Activated naive CD8-positive, alpha-beta T cell treated with anti-CD3 and anti-CD28 coated beads for 36 hours (primary cell): ENCODE measurements at regions not wholly inside any gene's neighbourhood (a gene's known extent, or its start where the extent isn't known, plus 50 kb on each side); places are given as distances from the start of the nearest gene placed in this dataset.
"Not testable (repeated sequence)": the region's sequence is repeated elsewhere in the genome, so short reads cannot be mapped to it uniquely, and the experiment has no call there.

ENCODE experiments used
- DNase-seq: peaks from one replicate; pipeline ENCODE4 v3.0.0; 2021
- H3K27ac Mint-ChIP-seq: one replicate; pipeline ENCODE4 v1.8.0; 2022; ENCODE audit warnings: mild to moderate bottlenecking, moderate library complexity, mixed read lengths
- H3K27me3 Mint-ChIP-seq: one replicate; pipeline ENCODE4 v1.8.0; 2022; ENCODE audit warnings: mild to moderate bottlenecking, mixed read lengths
- H3K36me3 Mint-ChIP-seq: one replicate; pipeline ENCODE4 v1.8.0; 2021; ENCODE audit warnings: mild to moderate bottlenecking, mixed read lengths
- H3K4me1 Mint-ChIP-seq: one replicate; pipeline ENCODE4 v1.8.0; 2021; ENCODE audit warnings: mixed read lengths
- H3K4me3 Mint-ChIP-seq: one replicate; pipeline ENCODE4 v1.8.0; 2022; ENCODE audit warnings: mild to moderate bottlenecking, moderate library complexity, mixed read lengths
- H3K9me3 Mint-ChIP-seq: one replicate; pipeline ENCODE4 v1.8.0; 2022; ENCODE audit warnings: mixed read lengths

- Mint-ChIP-seq H3K36me3 (peaks cover 15% of the 10 kb centered on the region), H3K4me1 (no peaks in the 10 kb centered on the region), H3K9me3 (peaks cover 16% of the 10 kb centered on the region), H3K27me3 (no peaks in the 10 kb centered on the region), H3K4me3 (no peak overlapping the region), H3K27ac (no peak overlapping the region)
- no peak for DNase-seq
Observed at GRCh38 chr21:28699596-28700259, 292.9 kb downstream of the LTN1 start.

GRCh38 chr21:28699186-28699585, 293.5 kb downstream of the LTN1 start:
- no peak overlapping the region for H3K4me3 Mint-ChIP-seq
- H3K27me3 Mint-ChIP-seq = no peaks in the 10 kb centered on the region
- no peak overlapping the region for H3K27ac Mint-ChIP-seq
- peaks cover 16% of the 10 kb centered on the region for H3K9me3 Mint-ChIP-seq
- H3K4me1 Mint-ChIP-seq = no peaks in the 10 kb centered on the region
- DNase-seq = no peak
- peaks cover 15% of the 10 kb centered on the region for H3K36me3 Mint-ChIP-seq

DNA sequence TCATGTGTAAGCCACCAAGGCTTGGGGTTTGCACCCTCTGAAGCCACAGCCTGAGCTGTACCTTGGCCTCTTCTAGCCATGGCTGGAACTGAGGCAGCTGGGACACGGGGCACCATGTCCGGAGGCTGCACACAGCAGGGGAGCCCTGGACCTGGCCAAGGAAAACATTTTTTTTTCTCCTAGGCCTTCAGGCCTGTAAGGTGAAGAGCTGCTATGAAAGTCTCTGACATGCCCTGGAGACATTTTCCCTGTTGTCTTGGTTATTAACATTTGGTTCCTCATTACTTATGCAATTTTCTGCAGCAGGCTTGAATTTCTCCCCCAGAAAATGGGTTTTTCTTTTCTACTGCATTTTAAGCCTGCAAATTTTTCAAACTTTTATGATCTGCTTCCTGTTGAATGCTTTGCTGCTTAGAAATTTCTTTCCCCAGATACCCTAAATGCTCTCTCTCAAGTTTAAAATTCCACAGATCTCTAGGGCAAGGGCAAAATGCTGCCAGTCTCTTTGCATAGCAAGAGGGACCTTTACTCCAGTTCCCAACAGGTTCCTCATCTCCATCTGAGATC, 295.8 kb downstream of the LTN1 start:
- no peak for DNase-seq
- peaks cover 7% of the 10 kb centered on the region for H3K36me3 Mint-ChIP-seq
- H3K9me3 Mint-ChIP-seq = peaks cover 6% of the 10 kb centered on the region
- no peaks in the 10 kb centered on the region for H3K27me3 Mint-ChIP-seq
- no peak overlapping the region for H3K27ac Mint-ChIP-seq
- H3K4me1 Mint-ChIP-seq = no peaks in the 10 kb centered on the region
- H3K4me3 Mint-ChIP-seq = no peak overlapping the region

DNA sequence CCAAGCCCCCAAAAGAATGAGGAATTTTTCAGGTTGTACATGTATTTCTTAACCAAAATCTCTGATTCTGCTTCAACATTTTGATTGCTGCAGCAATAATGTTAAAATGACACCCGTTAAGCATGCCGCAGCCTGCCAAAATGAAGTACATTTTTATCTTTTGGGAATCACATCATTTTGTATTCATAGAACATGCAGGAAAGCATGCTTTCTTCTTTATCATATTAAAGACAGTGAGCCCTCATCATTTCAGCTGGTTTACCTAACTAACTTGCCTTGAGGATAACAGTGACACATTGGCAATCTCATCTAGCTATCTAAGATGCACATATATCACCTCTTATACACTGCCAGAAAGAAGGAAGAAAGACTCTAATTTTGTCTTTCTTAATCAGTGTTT, 299.2 kb downstream of the LTN1 start:
- Mint-ChIP-seq H3K27me3 (no peaks in the 10 kb centered on the region), H3K9me3 (peaks cover 4% of the 10 kb centered on the region), H3K36me3 (peaks cover 6% of the 10 kb centered on the region), H3K4me3 (no peak overlapping the region), H3K4me1 (no peaks in the 10 kb centered on the region), H3K27ac (no peak overlapping the region)
- no peak for DNase-seq

GRCh38 chr21:28690196-28690595, 302.5 kb downstream of the LTN1 start:
- H3K36me3 Mint-ChIP-seq = no peaks in the 10 kb centered on the region
- no peaks in the 10 kb centered on the region for H3K9me3 Mint-ChIP-seq
- H3K27ac Mint-ChIP-seq = no peak overlapping the region
- H3K27me3 Mint-ChIP-seq = no peaks in the 10 kb centered on the region
- no peak overlapping the region for H3K4me3 Mint-ChIP-seq
- H3K4me1 Mint-ChIP-seq = no peaks in the 10 kb centered on the region
- DNase-seq = no peak

DNA sequence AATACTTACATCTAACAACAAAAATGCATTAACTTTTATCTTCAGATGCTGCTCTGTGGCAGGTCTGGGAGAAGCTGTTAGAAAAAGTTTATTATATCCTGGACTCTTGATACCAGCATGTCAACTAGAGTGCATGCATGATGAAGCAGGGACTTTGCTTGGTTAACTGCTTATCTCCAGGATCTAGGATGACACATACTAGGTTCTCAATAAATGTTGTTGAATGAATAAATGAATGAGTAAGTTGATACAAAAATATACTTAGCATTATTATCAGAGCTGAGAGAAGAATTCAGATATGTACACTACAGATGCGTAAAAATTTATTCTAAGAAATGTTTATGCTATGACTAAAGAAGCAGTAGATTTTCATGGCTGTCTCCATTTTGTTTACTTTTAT, 304.3 kb downstream of the LTN1 start:
- Mint-ChIP-seq H3K27ac (no peak overlapping the region), H3K9me3 (no peaks in the 10 kb centered on the region), H3K4me3 (no peak overlapping the region), H3K36me3 (no peaks in the 10 kb centered on the region), H3K4me1 (no peaks in the 10 kb centered on the region), H3K27me3 (no peaks in the 10 kb centered on the region)
- no peak for DNase-seq

- H3K27ac Mint-ChIP-seq = no peak overlapping the region
- no peak overlapping the region for H3K4me3 Mint-ChIP-seq
- no peaks in the 10 kb centered on the region for H3K27me3 Mint-ChIP-seq
- peaks cover 2% of the 10 kb centered on the region for H3K36me3 Mint-ChIP-seq
- no peaks in the 10 kb centered on the region for H3K4me1 Mint-ChIP-seq
- DNase-seq = no peak
- no peaks in the 10 kb centered on the region for H3K9me3 Mint-ChIP-seq
Observed at GRCh38 chr21:28687586-28687985, 305.1 kb downstream of the LTN1 start.

DNA sequence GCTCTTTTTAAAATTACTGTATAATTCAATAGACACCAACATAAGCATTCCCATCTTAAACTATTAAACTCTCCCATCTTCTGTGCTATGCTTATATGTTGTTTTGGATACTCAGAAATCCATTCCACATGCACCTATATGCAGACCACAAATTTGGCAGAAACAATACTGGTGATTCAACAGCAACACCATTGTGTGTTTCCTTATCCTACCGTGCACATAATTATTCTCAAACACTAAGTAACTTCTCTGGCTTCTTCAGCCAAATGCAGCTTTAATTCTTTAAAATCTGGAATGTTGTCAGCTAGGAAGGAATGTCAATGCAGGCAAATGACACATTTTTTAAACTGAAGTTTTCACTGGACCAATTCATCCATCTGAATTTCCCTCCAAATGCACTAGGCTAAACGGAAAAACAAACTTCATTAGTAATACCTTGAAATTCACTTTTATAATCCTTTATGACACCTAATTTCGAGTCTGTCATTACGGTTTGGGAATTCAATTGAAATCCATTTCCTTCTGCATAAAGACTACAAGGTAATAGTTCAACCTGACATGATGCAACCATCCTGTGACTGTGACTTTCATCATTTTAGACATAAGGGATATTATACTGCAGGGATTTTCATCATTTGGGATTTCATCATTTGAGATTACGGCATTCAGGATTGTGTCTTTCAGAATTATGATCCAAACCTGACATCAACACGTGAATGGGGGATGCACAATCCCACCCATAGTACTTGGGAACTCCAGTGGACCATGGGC, 308.5 kb downstream of the LTN1 start:
- no peaks in the 10 kb centered on the region for H3K27me3 Mint-ChIP-seq
- no peak overlapping the region for H3K4me3 Mint-ChIP-seq
- H3K27ac Mint-ChIP-seq = no peak overlapping the region
- H3K9me3 Mint-ChIP-seq = no peaks in the 10 kb centered on the region
- H3K36me3 Mint-ChIP-seq = peaks cover 5% of the 10 kb centered on the region
- no peaks in the 10 kb centered on the region for H3K4me1 Mint-ChIP-seq
- DNase-seq = no peak

- H3K27me3 Mint-ChIP-seq, H3K27ac Mint-ChIP-seq, DNase-seq, H3K4me3 Mint-ChIP-seq, H3K4me1 Mint-ChIP-seq, H3K9me3 Mint-ChIP-seq, H3K36me3 Mint-ChIP-seq: not testable (repeated sequence)
Observed at GRCh38 chr21:28682884-28683283, 309.8 kb downstream of the LTN1 start.

GRCh38 chr21:28677096-28677495, 315.6 kb downstream of the LTN1 start:
- H3K4me1 Mint-ChIP-seq, H3K4me3 Mint-ChIP-seq, H3K9me3 Mint-ChIP-seq, DNase-seq, H3K27ac Mint-ChIP-seq, H3K27me3 Mint-ChIP-seq, H3K36me3 Mint-ChIP-seq: not testable (repeated sequence)

DNA sequence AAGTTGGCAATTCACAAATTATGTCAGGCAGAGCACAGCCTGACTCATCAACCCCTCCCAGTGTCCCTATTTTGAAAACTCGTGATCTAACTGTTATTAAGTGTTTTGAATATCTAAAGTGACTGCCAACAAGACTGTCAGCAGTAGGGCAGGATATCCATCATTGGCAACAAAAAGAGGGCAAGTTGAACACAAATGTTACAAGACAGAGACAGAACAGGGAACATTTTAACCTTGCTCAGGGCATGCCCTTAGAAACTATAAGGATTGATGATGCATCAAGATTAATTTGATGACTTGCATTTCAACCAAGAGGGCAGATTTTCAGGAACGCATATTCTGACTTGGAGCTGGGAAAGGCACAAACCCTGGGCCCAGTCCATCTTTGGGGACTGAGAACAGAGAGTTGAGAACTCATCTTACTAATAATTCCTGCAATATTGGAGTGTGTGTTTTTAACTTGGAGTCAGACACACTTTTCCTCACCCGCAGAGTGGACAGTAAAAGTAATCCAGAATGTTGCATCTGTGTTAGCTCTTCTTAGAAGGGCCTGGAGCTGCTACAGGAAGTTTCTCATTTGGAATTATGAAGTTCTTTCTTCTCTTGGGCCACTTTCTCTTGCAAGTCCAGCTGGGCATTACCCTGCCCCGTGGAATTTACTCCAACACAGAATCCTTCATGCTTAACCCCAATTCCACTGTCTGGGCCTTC, 317.2 kb downstream of the LTN1 start:
- H3K9me3 Mint-ChIP-seq = peaks cover 4% of the 10 kb centered on the region
- H3K27ac Mint-ChIP-seq = no peak overlapping the region
- H3K27me3 Mint-ChIP-seq = no peaks in the 10 kb centered on the region
- no peak overlapping the region for H3K4me3 Mint-ChIP-seq
- no peaks in the 10 kb centered on the region for H3K4me1 Mint-ChIP-seq
- DNase-seq = no peak
- H3K36me3 Mint-ChIP-seq = peaks cover 9% of the 10 kb centered on the region

DNA sequence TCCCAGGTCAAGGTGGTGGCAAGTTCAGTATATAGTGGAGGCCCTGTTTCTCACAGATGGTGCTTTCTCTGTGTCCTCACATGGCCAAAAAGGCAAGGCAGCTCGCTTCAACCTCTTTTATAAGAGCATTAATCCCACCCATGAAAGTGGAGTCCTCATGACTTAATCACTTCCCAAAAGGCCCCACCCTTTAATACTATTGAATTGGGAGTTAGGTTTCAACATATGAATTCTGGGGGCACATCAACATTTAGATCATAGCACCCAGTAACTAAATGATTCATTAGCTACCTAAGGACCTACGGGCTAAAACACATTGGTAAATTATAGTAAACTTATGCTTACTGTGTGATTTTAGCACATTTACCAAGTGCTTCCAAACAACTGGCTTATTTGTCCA, 317.9 kb downstream of the LTN1 start:
- no peak for DNase-seq
- peaks cover 7% of the 10 kb centered on the region for H3K36me3 Mint-ChIP-seq
- no peak overlapping the region for H3K4me3 Mint-ChIP-seq
- no peaks in the 10 kb centered on the region for H3K27me3 Mint-ChIP-seq
- H3K4me1 Mint-ChIP-seq = no peaks in the 10 kb centered on the region
- H3K27ac Mint-ChIP-seq = no peak overlapping the region
- peaks cover 4% of the 10 kb centered on the region for H3K9me3 Mint-ChIP-seq

GRCh38 chr21:28671549-28672195, 321.0 kb downstream of the LTN1 start:
- no peak for DNase-seq
- no peaks in the 10 kb centered on the region for H3K9me3 Mint-ChIP-seq
- peaks cover 3% of the 10 kb centered on the region for H3K4me1 Mint-ChIP-seq
- H3K4me3 Mint-ChIP-seq = no peak overlapping the region
- no peaks in the 10 kb centered on the region for H3K27me3 Mint-ChIP-seq
- H3K27ac Mint-ChIP-seq = no peak overlapping the region
- peaks cover 7% of the 10 kb centered on the region for H3K36me3 Mint-ChIP-seq

DNA sequence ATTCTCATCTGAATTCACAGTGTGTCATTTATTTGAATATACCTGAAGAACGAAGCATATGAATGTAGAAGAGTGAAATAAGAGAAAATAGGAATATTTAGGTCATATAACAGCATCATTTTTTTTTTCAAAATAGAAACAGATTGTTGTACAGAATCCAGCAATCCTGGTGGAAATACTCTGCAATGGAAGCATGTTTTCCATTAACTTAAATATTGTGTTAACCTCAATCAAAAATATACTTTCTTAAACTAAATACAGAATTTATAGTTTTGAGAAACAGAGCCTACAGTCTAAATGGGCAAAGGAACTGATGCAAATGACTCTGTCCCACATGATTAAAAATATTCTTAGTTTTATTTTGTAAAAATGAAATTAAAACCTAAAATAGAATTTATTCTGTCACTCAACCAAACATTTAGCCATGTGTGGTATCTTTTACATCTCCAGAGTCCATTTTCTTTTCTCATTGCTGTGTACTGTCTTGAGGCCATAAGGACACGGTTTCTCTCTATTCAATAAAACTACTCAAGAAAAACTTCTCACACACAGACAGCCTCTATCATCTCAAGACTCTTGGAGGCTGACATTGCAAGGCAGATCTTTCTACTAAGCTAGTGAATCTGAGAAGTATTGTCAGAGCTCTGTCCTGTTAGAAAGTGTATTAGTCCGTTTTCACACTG, 322.6 kb downstream of the LTN1 start:
- Mint-ChIP-seq H3K4me1 (peaks cover 3% of the 10 kb centered on the region), H3K4me3 (no peak overlapping the region), H3K27me3 (no peaks in the 10 kb centered on the region), H3K9me3 (no peaks in the 10 kb centered on the region), H3K36me3 (peaks cover 7% of the 10 kb centered on the region), H3K27ac (no peak overlapping the region)
- DNase-seq = no peak
